Activated CD4-positive, alpha-beta memory T cell treated with anti-CD3 and anti-CD28 coated beads, Interleukin-2, amount 10 ng/mL, durations not matched to agents 7 days and 5 days (primary cell): ENCODE measurements at regions not wholly inside any gene's neighbourhood (a gene's known extent, or its start where the extent isn't known, plus 50 kb on each side); places are given as distances from the start of the nearest gene placed in this dataset.

ENCODE experiments used
- CTCF ChIA-PET: fragments of 350-600 bp; sonication (Branson Sonifier 250); formaldehyde crosslinking; loops from one replicate; lab custom pipeline; 2021; ENCODE audit warnings: antibody characterized with exemption, inconsistent platforms; lab: Charles Lee
- POLR2A ChIA-PET: fragments of 350-600 bp; sonication (Branson Sonifier 250); formaldehyde crosslinking; loops from one replicate; lab custom pipeline; 2021; ENCODE audit warnings: antibody characterized with exemption; lab: Charles Lee
- DNase-seq: peaks from one replicate; pipeline ENCODE4 v3.0.0-alpha.2; 2020
- H3K27ac Mint-ChIP-seq: one replicate; pipeline ENCODE4 v1.8.0; 2021; ENCODE audit warnings: mild to moderate bottlenecking, mixed read lengths
- H3K27me3 Mint-ChIP-seq: one replicate; pipeline ENCODE4 v1.8.0; 2021; ENCODE audit warnings: mixed read lengths
- H3K36me3 Mint-ChIP-seq: one replicate; pipeline ENCODE4 v1.8.0; 2021; ENCODE audit warnings: low read depth, mixed read lengths
- H3K4me1 Mint-ChIP-seq: one replicate; pipeline ENCODE4 v1.8.0; 2021; ENCODE audit warnings: mixed read lengths
- H3K4me3 Mint-ChIP-seq: one replicate; pipeline ENCODE4 v1.8.0; 2021; ENCODE audit warnings: mild to moderate bottlenecking, mixed read lengths
- H3K9me3 Mint-ChIP-seq: one replicate; pipeline ENCODE4 v1.8.0; 2021; ENCODE audit warnings: mixed read lengths

- Mint-ChIP-seq H3K36me3 (no peaks in the 10 kb centered on the region), H3K27ac (no peak overlapping the region), H3K9me3 (peaks cover 2% of the 10 kb centered on the region), H3K4me3 (no peak overlapping the region), H3K27me3 (no peaks in the 10 kb centered on the region), H3K4me1 (no peaks in the 10 kb centered on the region)
- DNase-seq = no peak
- ChIA-PET CTCF (no interaction called here), POLR2A (no interaction called here)
These were observed 109.6 kb upstream of the SEMA6D start for GRCh38 chr15:47607695-47608094.

- Mint-ChIP-seq H3K27me3 (no peaks in the 10 kb centered on the region), H3K4me1 (no peaks in the 10 kb centered on the region), H3K9me3 (peaks cover 2% of the 10 kb centered on the region), H3K36me3 (no peaks in the 10 kb centered on the region), H3K4me3 (no peak overlapping the region), H3K27ac (no peak overlapping the region)
- DNase-seq = no peak
- CTCF ChIA-PET = no interaction called here
- POLR2A ChIA-PET = no interaction called here
These were observed 107.6 kb upstream of the SEMA6D start for GRCh38 chr15:47609693-47610092.

GRCh38 chr15:47610736-47611135, 106.6 kb upstream of the SEMA6D start:
- H3K27ac Mint-ChIP-seq = no peak overlapping the region
- H3K4me1 Mint-ChIP-seq = no peaks in the 10 kb centered on the region
- ChIA-PET POLR2A (no interaction called here), CTCF (no interaction called here)
- no peaks in the 10 kb centered on the region for H3K36me3 Mint-ChIP-seq
- DNase-seq = no peak
- H3K9me3 Mint-ChIP-seq = peaks cover 2% of the 10 kb centered on the region
- no peaks in the 10 kb centered on the region for H3K27me3 Mint-ChIP-seq
- H3K4me3 Mint-ChIP-seq = no peak overlapping the region

- DNase-seq = no peak
These were observed 102.8 kb upstream of the SEMA6D start for GRCh38 chr15:47614360-47615011.

GRCh38 chr15:47616876-47617275, 100.4 kb upstream of the SEMA6D start:
- H3K9me3 Mint-ChIP-seq = peaks cover 2% of the 10 kb centered on the region
- H3K36me3 Mint-ChIP-seq = no peaks in the 10 kb centered on the region
- no peaks in the 10 kb centered on the region for H3K4me1 Mint-ChIP-seq
- ChIA-PET CTCF (no interaction called here), POLR2A (no interaction called here)
- no peak overlapping the region for H3K4me3 Mint-ChIP-seq
- H3K27ac Mint-ChIP-seq = no peak overlapping the region
- DNase-seq = no peak
- H3K27me3 Mint-ChIP-seq = no peaks in the 10 kb centered on the region

More at GRCh38 chr15:47614360-47615011, 102.8 kb upstream of the SEMA6D start:
- no peaks in the 10 kb centered on the region for H3K4me1 Mint-ChIP-seq
- CTCF ChIA-PET = no interaction called here
- no peak overlapping the region for H3K4me3 Mint-ChIP-seq
- H3K36me3 Mint-ChIP-seq = no peaks in the 10 kb centered on the region
- H3K27me3 Mint-ChIP-seq = no peaks in the 10 kb centered on the region
- POLR2A ChIA-PET = no interaction called here
- H3K9me3 Mint-ChIP-seq = peaks cover 2% of the 10 kb centered on the region
- no peak overlapping the region for H3K27ac Mint-ChIP-seq

- Mint-ChIP-seq H3K9me3 (peaks cover 2% of the 10 kb centered on the region), H3K27me3 (no peaks in the 10 kb centered on the region), H3K36me3 (no peaks in the 10 kb centered on the region), H3K4me3 (no peak overlapping the region), H3K27ac (no peak overlapping the region), H3K4me1 (no peaks in the 10 kb centered on the region)
- ChIA-PET POLR2A (no interaction called here), CTCF (no interaction called here)
- DNase-seq = no peak
These were observed 99.1 kb upstream of the SEMA6D start for GRCh38 chr15:47618241-47618640.

- Mint-ChIP-seq H3K4me1 (no peaks in the 10 kb centered on the region), H3K9me3 (no peaks in the 10 kb centered on the region), H3K4me3 (no peak overlapping the region), H3K27me3 (no peaks in the 10 kb centered on the region), H3K36me3 (no peaks in the 10 kb centered on the region), H3K27ac (no peak overlapping the region)
- ChIA-PET CTCF (no interaction called here), POLR2A (no interaction called here)
- DNase-seq = no peak
These were observed 96.2 kb upstream of the SEMA6D start for GRCh38 chr15:47620960-47621681.

- CTCF ChIA-PET = no interaction called here
These were observed 95.2 kb upstream of the SEMA6D start for GRCh38 chr15:47622055-47622454.

GRCh38 chr15:47624503-47624902, 92.8 kb upstream of the SEMA6D start:
- no peaks in the 10 kb centered on the region for H3K9me3 Mint-ChIP-seq
- ChIA-PET POLR2A (no interaction called here), CTCF (no interaction called here)
- no peak overlapping the region for H3K27ac Mint-ChIP-seq
- H3K4me3 Mint-ChIP-seq = no peak overlapping the region
- no peaks in the 10 kb centered on the region for H3K4me1 Mint-ChIP-seq
- no peak for DNase-seq
- no peaks in the 10 kb centered on the region for H3K36me3 Mint-ChIP-seq
- H3K27me3 Mint-ChIP-seq = no peaks in the 10 kb centered on the region

More at GRCh38 chr15:47622055-47622454, 95.2 kb upstream of the SEMA6D start:
- no peak overlapping the region for H3K4me3 Mint-ChIP-seq
- no peaks in the 10 kb centered on the region for H3K9me3 Mint-ChIP-seq
- POLR2A ChIA-PET = no interaction called here
- no peak for DNase-seq
- H3K4me1 Mint-ChIP-seq = no peaks in the 10 kb centered on the region
- no peaks in the 10 kb centered on the region for H3K36me3 Mint-ChIP-seq
- no peaks in the 10 kb centered on the region for H3K27me3 Mint-ChIP-seq
- no peak overlapping the region for H3K27ac Mint-ChIP-seq

GRCh38 chr15:47639042-47639441, 78.3 kb upstream of the SEMA6D start:
- CTCF ChIA-PET = no interaction called here
- H3K27ac Mint-ChIP-seq = no peak overlapping the region
- POLR2A ChIA-PET = no interaction called here

GRCh38 chr15:47640079-47640478, 77.2 kb upstream of the SEMA6D start:
- Mint-ChIP-seq H3K9me3 (peaks cover 2% of the 10 kb centered on the region), H3K4me3 (no peak overlapping the region), H3K4me1 (no peaks in the 10 kb centered on the region), H3K27ac (no peak overlapping the region), H3K27me3 (no peaks in the 10 kb centered on the region), H3K36me3 (no peaks in the 10 kb centered on the region)
- ChIA-PET CTCF (no interaction called here), POLR2A (no interaction called here)
- DNase-seq = no peak

More at GRCh38 chr15:47639042-47639441, 78.3 kb upstream of the SEMA6D start:
- no peaks in the 10 kb centered on the region for H3K36me3 Mint-ChIP-seq
- no peak overlapping the region for H3K4me3 Mint-ChIP-seq
- peaks cover 2% of the 10 kb centered on the region for H3K9me3 Mint-ChIP-seq
- no peaks in the 10 kb centered on the region for H3K27me3 Mint-ChIP-seq
- DNase-seq = no peak
- no peaks in the 10 kb centered on the region for H3K4me1 Mint-ChIP-seq

- ChIA-PET POLR2A (no interaction called here), CTCF (no interaction called here)
- H3K36me3 Mint-ChIP-seq = no peaks in the 10 kb centered on the region
- no peak overlapping the region for H3K27ac Mint-ChIP-seq
- H3K4me1 Mint-ChIP-seq = no peaks in the 10 kb centered on the region
- peaks cover 2% of the 10 kb centered on the region for H3K9me3 Mint-ChIP-seq
- H3K27me3 Mint-ChIP-seq = no peaks in the 10 kb centered on the region
- no peak for DNase-seq
- H3K4me3 Mint-ChIP-seq = no peak overlapping the region
These were observed 76.4 kb upstream of the SEMA6D start for GRCh38 chr15:47640901-47641300.

- H3K27ac Mint-ChIP-seq = no peak overlapping the region
- POLR2A ChIA-PET = no interaction called here
These were observed 72.6 kb upstream of the SEMA6D start for GRCh38 chr15:47644722-47645121.

GRCh38 chr15:47650564-47650963, 66.7 kb upstream of the SEMA6D start:
- no peaks in the 10 kb centered on the region for H3K27me3 Mint-ChIP-seq
- POLR2A ChIA-PET = no interaction called here
- H3K9me3 Mint-ChIP-seq = no peaks in the 10 kb centered on the region
- H3K4me1 Mint-ChIP-seq = no peaks in the 10 kb centered on the region
- no peak overlapping the region for H3K4me3 Mint-ChIP-seq
- H3K27ac Mint-ChIP-seq = no peak overlapping the region
- no peaks in the 10 kb centered on the region for H3K36me3 Mint-ChIP-seq
- CTCF ChIA-PET = no interaction called here
- no peak for DNase-seq

More at GRCh38 chr15:47644722-47645121, 72.6 kb upstream of the SEMA6D start:
- H3K27me3 Mint-ChIP-seq = no peaks in the 10 kb centered on the region
- H3K4me1 Mint-ChIP-seq = no peaks in the 10 kb centered on the region
- no peaks in the 10 kb centered on the region for H3K9me3 Mint-ChIP-seq
- H3K4me3 Mint-ChIP-seq = no peak overlapping the region
- no peaks in the 10 kb centered on the region for H3K36me3 Mint-ChIP-seq
- CTCF ChIA-PET = no interaction called here
- no peak for DNase-seq
